GM21381 (cell line): ENCODE measurements at regions not wholly inside any gene's neighbourhood (a gene's known extent, or its start where the extent isn't known, plus 50 kb on each side); places are given as distances from the start of the nearest gene placed in this dataset.
A peak's percentile ranks its signal among the peaks of the same experiment; 100 is the strongest.

Source experiments
- ATAC-seq: cut with Tn5 transposase; IDR thresholded peaks from one replicate; pipeline ENCODE4 v1.9.1; 2021; ENCODE audit warnings: mild to moderate bottlenecking, moderate library complexity; ENCODE audit not compliant: unreplicated experiment

DNA sequence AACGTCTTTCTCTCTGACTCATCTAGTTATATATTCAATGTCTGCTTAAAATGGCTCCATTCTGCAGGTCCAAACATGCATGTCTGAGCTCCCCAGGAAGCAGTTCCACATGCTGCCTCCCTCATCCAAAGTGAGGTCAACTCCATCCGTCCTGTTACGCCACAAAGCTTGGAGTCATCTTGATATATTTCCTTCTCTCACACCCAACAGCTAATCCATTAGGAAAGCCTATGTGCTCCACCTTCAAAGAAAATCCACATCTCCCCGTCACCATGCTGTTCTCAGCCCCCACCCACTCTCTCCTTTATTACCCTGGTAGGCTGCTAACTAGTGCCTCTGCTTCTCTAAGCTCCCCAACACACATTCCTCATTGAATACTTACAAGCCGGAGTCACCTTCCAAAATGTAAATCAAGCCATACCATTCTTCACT, 130.2 kb upstream of the SYNDIG1 start:
- ATAC-seq, result no peak

GRCh38 chr20:24337551-24337950, 131.9 kb upstream of the SYNDIG1 start:
- no peak for ATAC-seq

GRCh38 chr20:24337069-24337468, 132.4 kb upstream of the SYNDIG1 start:
- no peak for ATAC-seq

DNA sequence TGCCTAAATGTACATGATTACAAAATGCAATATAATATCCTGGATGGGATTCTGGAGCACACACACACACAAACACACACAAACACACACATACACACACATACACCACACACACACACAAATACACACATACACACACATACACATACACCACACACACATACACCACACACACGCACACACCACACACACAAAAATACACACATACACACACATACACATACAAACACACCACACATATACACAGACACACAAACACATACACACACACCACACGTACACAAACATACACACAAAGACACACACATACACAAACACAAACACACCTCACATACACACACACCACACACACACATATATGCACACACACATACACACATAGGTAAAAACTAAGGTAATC, 134.6 kb upstream of the SYNDIG1 start:
- no peak for ATAC-seq

- no peak for ATAC-seq
Measured at GRCh38 chr20:24332956-24333355, 136.5 kb upstream of the SYNDIG1 start.

GRCh38 chr20:24331939-24332338, 137.5 kb upstream of the SYNDIG1 start:
- ATAC-seq, result no peak

DNA sequence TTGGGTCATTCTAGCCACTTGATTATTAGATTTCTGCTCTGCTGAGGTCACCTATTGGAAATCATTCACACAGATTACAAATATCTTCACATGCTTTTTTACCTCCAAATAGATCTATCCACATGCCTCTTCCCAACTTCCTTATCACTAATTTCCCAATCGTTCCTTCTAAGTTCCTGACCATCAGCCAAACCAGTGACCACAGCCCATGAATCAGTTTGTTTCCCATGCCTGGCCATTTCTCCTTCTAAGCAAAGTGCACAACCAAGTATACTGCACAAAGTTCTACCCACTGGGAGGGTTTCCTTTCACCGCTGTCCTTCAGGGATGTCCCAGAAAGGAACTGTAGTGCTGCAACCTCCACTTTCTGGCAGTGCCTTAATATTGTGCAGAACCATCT, 140.5 kb upstream of the SYNDIG1 start:
- no peak for ATAC-seq

GRCh38 chr20:24321973-24322372, 147.5 kb upstream of the SYNDIG1 start:
- no peak for ATAC-seq

- no peak for ATAC-seq
Measured at GRCh38 chr20:24318569-24319352, 150.7 kb upstream of the SYNDIG1 start.

GRCh38 chr20:24317224-24317623, 152.2 kb upstream of the SYNDIG1 start:
- ATAC-seq, result no peak

GRCh38 chr20:24316731-24317130, 152.7 kb upstream of the SYNDIG1 start:
- no peak for ATAC-seq

DNA sequence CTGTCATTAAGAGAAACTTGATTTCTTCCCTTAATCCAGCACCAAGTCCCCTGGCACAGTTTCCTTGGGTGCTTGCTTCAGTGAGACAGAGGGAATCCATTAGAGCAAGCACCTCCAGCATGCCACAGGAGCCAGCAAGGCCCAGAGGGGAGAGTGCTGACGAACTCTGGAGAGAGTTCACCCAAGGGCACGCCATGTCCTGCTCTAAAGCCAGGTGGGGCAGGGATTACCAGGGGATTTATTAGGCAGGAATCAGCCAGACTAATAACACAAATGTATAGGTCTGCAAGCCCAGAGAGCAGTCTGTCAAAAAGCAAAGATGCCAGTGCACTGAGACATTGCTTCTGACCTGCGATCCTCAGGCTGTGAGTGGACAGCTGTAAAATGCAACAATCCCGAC, 155.4 kb upstream of the SYNDIG1 start:
- ATAC-seq, result no peak

GRCh38 chr20:24309596-24309995, 159.8 kb upstream of the SYNDIG1 start:
- ATAC-seq, result no peak

DNA sequence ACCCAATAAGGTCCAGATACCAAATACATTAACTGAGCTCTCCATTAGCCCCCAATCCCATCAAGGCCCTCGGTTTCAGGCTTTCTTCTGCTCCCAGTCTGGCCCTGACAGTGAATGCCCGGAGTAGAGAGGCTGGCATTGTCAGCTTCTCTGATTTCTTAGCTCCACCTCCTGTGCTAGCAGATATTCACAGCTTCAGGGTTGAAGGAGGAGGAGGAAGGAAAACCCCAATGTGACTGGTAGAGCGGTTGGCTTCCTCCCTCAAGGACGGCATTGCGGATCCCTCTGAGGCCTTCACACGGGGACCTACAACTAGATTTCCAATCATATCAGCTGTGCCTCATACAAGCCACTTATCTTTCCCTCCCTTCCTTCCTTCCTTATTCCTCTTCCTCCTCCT, 164.1 kb upstream of the SYNDIG1 start:
- ATAC-seq, result no peak

DNA sequence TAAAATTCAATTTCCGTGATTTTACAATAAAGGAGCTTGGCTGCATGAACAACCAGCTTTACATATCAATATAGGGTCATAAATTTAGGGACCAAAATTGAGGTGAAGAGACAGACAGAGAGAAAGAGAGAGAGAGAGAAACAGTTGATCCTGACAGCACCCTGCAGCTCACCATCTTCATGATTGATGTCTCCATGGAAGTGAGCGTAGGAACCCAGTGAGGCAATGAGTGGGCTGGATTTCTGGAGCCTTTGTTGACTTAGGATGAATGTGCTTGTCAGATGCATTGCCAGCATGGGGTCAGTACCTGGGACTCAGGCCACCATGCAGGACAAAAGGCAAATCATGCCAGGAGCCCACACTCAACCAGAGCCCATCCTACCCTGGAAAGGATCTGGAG, 165.1 kb upstream of the SYNDIG1 start:
- no peak for ATAC-seq

DNA sequence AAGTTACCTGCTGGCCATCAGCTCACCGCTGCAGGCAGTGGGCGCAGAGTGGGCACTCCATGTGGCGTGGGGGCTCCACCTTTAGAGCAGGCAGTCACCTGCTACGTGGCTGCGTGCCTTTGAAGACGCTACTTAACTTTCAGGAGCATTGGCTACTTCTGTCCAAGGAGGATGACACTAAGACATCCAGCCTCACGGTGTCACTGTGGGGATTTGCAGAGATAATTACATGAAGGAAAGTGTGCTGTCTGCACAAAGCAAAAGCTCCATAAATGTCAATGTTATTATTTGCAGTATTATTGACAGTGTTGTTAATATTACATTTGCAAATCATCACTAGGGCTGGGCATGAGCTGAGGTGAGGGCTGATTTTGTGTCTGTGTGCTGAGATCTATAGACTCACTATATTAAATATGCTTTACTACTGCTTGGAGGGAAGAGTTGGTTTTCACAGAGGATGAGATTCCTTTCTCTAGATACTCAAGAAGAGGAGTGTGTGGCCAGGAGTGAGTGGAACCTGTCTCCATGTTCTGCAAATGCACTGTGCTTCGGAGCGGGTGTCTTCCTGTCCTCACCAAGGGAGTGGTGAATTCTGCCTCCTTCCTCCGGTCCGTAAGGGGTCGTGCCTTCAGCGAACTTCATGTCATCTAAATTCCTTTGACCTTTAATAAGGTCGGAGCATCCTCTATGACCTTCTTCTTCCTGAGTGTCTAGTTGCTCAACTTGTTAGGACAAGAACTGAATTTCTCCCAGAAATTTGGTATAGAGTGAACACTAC, 165.8 kb upstream of the SYNDIG1 start:
- ATAC-seq, result no peak

DNA sequence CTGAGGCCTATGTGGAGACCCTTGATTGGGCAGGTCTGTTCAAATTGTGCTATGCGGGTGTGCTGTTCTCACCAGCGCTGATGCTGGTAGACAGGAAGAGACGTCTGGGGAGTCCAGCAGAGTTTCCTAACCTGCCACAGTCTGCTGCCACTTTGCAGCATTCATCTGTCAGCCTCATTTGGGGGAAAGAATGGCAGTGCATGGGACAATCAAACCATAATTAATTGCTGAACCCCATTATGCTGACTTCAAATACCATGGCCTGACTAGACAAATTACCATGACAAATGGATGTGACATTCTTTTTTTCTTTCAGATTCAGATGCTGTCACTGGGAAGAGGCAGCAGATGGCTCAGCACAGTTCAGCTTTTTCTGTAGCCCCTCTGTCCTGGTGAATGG, 171.4 kb upstream of the SYNDIG1 start:
- ATAC-seq, result no peak

GRCh38 chr20:24296477-24297261, 172.8 kb upstream of the SYNDIG1 start:
- no peak for ATAC-seq

DNA sequence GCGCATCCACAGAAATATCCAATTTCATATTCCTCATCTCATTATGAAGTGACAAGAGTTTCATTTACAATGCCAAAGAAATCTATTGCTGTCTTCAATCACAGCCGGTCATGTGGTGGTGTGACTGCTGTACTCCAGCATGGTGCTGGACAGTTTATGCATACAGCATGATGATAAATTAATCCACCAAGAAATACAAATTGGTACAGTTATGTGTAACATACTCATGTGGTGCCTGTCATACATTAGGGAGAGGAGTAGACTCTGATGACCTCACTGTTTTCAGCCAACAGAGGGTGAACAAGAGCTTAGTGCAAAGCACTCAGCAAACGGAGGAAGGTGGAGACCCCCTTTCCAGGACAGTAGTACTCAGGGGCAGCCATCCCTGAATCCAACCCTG, 178.4 kb upstream of the SYNDIG1 start:
- no peak for ATAC-seq

DNA sequence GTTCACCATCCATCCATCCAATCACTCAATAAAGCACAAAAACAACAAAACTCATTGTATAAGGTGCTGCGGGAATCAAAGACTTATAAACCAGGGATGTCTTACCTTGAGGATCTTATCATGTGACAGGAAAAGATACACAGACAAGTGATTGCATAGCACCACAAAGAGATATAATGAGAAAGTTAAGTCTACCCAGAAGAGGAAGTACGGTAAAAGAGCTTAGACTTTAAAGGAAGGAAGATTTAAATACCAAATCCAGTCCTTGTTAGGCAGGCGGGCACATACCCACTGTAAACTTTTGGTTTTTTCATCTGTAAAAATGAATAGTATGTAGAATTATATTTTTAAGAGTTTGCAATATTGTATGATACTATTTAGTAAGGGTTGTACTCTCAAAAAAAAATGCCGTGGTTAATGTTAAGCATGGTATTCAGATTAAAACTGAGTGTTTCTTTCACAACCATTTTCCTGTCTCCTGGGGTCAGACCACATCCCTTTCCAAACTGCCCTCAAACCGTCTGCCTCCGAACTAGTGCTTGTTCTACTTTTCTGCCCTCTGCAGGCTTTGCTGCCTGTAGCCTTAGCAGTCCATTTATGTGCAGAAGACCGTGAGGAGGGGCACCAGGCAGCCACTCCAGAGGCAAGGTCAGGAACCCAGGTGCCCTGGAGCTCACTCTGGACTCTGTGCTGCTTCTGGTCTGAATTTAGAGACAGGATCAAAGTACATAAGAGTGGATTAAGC, 179.5 kb upstream of the SYNDIG1 start:
- peak; percentile 70 for ATAC-seq

GRCh38 chr20:24283186-24283585, 186.2 kb upstream of the SYNDIG1 start:
- ATAC-seq, result no peak
